Left forelimb (tissue), 1 donor: ENCODE measurements at regions not wholly inside any gene's neighbourhood (a gene's known extent, or its start where the extent isn't known, plus 50 kb on each side); places are given as distances from the start of the nearest gene placed in this dataset.
"Not testable (repeated sequence)": the region's sequence is repeated elsewhere in the genome, so short reads cannot be mapped to it uniquely, and the experiment has no call there.

Experiments used
- DNase-seq: peaks from one replicate; pipeline ENCODE4 v3.0.0-alpha.2; 2018; ENCODE audit warnings: low spot score

GRCh38 chr14:86221755-86222154 is 691.8 kb downstream of the FLRT2 start:
- no peak for DNase-seq

- DNase-seq, result no peak
These were observed 691.1 kb downstream of the FLRT2 start for GRCh38 chr14:86221000-86221399.

GRCh38 chr14:86217523-86217922 is 687.6 kb downstream of the FLRT2 start:
- DNase-seq, result no peak

- no peak for DNase-seq
These were observed 673.9 kb downstream of the FLRT2 start for GRCh38 chr14:86203843-86204242.

- DNase-seq, result no peak
These were observed 666.5 kb downstream of the FLRT2 start for GRCh38 chr14:86196471-86196870.

GRCh38 chr14:86193756-86194155 is 663.8 kb downstream of the FLRT2 start:
- no peak for DNase-seq

- no peak for DNase-seq
These were observed 650.0 kb downstream of the FLRT2 start for GRCh38 chr14:86179980-86180379.

- no peak for DNase-seq
These were observed 638.4 kb downstream of the FLRT2 start for GRCh38 chr14:86168371-86168770.

- no peak for DNase-seq
These were observed 636.6 kb downstream of the FLRT2 start for GRCh38 chr14:86166541-86166940.

- DNase-seq, result no peak
These were observed 623.5 kb downstream of the FLRT2 start for GRCh38 chr14:86153480-86153879.

- no peak for DNase-seq
These were observed 613.3 kb downstream of the FLRT2 start for GRCh38 chr14:86143248-86143647.

GRCh38 chr14:86141966-86142365 is 612.0 kb downstream of the FLRT2 start:
- DNase-seq, result no peak

GRCh38 chr14:86129426-86129825 is 599.5 kb downstream of the FLRT2 start:
- DNase-seq, result no peak

- DNase-seq, result no peak
These were observed 594.4 kb downstream of the FLRT2 start for GRCh38 chr14:86124328-86124727.

GRCh38 chr14:86115972-86116371 is 586.0 kb downstream of the FLRT2 start:
- no peak for DNase-seq

- DNase-seq, result not testable (repeated sequence)
These were observed 580.9 kb downstream of the FLRT2 start for GRCh38 chr14:86110871-86111270.

GRCh38 chr14:86104691-86105265 is 574.8 kb downstream of the FLRT2 start:
- no peak for DNase-seq

- DNase-seq, result no peak
These were observed 564.6 kb downstream of the FLRT2 start for GRCh38 chr14:86094512-86094911.

GRCh38 chr14:86091811-86092210 is 561.9 kb downstream of the FLRT2 start:
- DNase-seq, result no peak

- DNase-seq, result no peak
These were observed 558.2 kb downstream of the FLRT2 start for GRCh38 chr14:86088156-86088555.

GRCh38 chr14:86087377-86087776 is 557.4 kb downstream of the FLRT2 start:
- no peak for DNase-seq

- no peak for DNase-seq
These were observed 557.0 kb downstream of the FLRT2 start for GRCh38 chr14:86086962-86087361.

- DNase-seq, result no peak
These were observed 554.2 kb downstream of the FLRT2 start for GRCh38 chr14:86084097-86084496.

- no peak for DNase-seq
These were observed 553.7 kb downstream of the FLRT2 start for GRCh38 chr14:86083616-86084015.
